ENCODE measurements at regions not wholly inside any gene's neighbourhood (a gene's known extent, or its start where the extent isn't known, plus 50 kb on each side); places are given as distances from the start of the nearest gene placed in this dataset.

DNA sequence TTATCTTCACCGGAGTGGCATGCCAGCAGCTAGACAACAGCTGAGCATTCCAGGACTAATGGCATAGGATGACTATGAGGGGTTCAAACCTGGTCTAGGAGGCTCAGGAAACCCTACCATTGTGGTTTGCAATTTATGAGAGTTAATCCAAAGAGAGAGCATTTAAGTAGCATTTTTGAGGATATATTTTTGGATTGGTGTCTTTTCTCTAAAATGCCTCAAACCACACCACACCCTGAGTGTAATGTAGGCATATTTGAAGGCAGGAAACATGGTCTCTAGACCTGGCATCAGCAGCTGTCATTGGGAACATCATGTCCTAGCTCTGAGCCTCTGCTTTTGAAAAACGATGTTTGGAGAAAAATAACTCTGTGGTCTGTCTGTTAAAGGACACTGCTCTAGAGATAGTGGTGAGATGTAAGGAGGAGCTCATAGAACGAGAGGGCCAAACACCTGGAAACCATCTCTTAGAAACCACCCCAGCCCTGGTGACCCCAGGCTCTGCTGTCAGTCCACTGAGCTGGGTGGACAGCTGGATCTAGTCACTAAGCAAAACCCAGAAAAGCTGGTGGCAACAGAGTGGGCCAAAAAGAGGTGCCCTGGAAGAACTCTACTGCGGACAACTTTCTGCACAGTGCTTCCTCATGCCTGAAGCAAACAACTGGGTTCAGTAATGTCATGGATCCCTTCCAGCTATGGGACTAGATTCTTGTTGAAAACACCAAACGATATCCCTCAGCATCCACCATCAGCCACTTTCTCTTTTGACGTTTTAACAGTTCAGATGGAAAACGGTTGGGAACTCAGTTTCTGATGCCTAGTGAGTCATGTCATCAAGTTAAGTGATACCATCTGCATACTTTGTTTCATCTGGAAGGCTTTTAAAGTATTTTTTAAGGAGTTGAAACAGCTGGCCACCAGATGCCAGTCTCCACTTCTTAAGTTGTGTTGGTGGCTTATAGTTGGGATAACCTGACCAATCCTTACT is 100.2 kb upstream of the C1QTNF7 start:
- TF ChIP-seq TAF1 (IDR thresholded peaks at IDR 0.05; ENCODE audit: low read depth) = no peak
- TF ChIP-seq, protein P1, sequence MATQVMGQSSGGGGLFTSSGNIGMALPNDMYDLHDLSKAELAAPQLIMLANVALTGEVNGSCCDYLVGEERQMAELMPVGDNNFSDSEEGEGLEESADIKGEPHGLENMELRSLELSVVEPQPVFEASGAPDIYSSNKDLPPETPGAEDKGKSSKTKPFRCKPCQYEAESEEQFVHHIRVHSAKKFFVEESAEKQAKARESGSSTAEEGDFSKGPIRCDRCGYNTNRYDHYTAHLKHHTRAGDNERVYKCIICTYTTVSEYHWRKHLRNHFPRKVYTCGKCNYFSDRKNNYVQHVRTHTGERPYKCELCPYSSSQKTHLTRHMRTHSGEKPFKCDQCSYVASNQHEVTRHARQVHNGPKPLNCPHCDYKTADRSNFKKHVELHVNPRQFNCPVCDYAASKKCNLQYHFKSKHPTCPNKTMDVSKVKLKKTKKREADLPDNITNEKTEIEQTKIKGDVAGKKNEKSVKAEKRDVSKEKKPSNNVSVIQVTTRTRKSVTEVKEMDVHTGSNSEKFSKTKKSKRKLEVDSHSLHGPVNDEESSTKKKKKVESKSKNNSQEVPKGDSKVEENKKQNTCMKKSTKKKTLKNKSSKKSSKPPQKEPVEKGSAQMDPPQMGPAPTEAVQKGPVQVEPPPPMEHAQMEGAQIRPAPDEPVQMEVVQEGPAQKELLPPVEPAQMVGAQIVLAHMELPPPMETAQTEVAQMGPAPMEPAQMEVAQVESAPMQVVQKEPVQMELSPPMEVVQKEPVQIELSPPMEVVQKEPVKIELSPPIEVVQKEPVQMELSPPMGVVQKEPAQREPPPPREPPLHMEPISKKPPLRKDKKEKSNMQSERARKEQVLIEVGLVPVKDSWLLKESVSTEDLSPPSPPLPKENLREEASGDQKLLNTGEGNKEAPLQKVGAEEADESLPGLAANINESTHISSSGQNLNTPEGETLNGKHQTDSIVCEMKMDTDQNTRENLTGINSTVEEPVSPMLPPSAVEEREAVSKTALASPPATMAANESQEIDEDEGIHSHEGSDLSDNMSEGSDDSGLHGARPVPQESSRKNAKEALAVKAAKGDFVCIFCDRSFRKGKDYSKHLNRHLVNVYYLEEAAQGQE (IDR thresholded peaks at IDR 0.05; ENCODE audit: low read depth) = no peak
- no peak for TF ChIP-seq FOXM1 (IDR thresholded peaks at IDR 0.05; ENCODE audit: borderline replicate concordance, low read depth)
- TF ChIP-seq EP300 (IDR thresholded peaks at IDR 0.05; ENCODE audit: borderline replicate concordance) = no peak
- no peak for TF ChIP-seq EGR1 (IDR thresholded peaks at IDR 0.05)
- no peak for TF ChIP-seq TCF12 (IDR thresholded peaks at IDR 0.05; ENCODE audit: low read depth)

All from Ishikawa (cell line).